ENCODE measurements at regions not wholly inside any gene's neighbourhood (a gene's known extent, or its start where the extent isn't known, plus 50 kb on each side); places are given as distances from the start of the nearest gene placed in this dataset.

- TF ChIP-seq CTCF (IDR thresholded peaks at IDR 0.05 in 4 of 5, conservative IDR thresholded peaks at IDR 0.05 in 1 of 5) (no peak), POLR2A (IDR thresholded peaks at IDR 0.05) (no peak)
These were observed 165.6 kb downstream of the AVL9 start for GRCh38 chr7:32660936-32661335.

Data from gastrocnemius medialis (tissue), 4 donors.